Non-pigmented ciliary epithelial cell (primary cell): ENCODE measurements at regions not wholly inside any gene's neighbourhood (a gene's known extent, or its start where the extent isn't known, plus 50 kb on each side); places are given as distances from the start of the nearest gene placed in this dataset.

Source experiments
- DNase-seq: peaks from one replicate; pipeline ENCODE4 v3.0.0-alpha.2; 2010; ENCODE audit warnings: low read depth

DNA sequence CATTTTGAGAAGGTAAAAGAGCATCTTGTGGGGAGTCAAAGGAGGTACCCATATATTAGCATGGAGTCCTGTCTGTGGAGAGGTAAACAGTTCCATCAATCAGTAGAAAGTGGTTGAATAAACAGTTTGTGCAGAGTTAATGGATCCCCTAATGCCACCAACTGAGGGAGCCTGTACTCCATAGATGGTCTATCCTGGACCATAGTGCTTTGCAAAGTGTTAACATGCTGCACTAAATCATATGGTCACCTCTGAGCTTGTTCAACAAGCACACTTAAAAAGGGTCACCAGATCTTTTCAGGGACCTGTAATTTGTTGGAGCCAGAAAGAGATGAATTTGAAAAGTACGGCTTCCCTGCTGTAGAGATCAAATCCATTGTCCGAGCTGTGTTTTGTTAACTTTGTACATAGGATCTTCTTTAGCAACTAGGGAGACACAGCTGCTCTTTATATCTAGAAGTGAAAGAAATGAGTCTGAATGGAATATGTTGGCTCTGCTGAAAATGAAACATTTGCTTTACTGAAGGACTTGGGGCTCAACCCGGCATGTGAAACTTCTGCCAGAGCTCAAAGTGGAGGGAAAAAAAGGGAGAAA lies 366.4 kb downstream of the ETNK1 start:
- DNase-seq, result no peak

DNA sequence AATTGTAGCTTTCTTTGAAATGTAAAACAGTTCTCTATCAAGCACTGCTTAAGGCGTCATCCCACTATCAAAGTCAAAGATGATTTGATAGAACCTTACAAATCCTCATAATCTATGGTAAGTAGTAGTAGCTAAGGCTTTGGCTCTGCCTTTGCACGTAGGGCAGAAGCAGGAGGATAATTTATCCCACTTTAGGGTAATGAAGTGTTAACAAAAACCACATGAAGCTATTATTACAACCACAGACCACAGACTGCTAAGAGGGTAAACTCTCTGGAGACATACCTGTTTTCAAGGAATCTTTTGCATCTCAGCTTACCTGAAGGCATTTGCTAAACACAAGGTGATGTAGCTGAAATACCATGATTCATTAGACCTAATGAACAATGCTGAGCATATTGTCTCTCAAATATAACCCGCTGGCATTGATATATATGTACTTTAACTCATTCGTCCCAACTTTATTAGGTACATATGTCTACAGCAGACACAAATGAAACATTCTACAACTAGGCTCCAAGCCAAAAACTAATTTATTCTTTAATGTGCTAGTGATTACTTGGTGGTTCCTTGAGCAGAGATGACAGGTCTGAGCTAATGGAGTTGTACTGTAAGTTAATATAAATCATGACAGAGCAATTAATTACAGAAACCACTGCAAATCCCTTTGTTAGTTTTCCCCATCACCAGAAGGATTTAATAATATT lies 368.8 kb downstream of the ETNK1 start:
- no peak for DNase-seq

GRCh38 chr12:22994316-22994675 lies 369.3 kb downstream of the ETNK1 start:
- no peak for DNase-seq

GRCh38 chr12:23001487-23001886 lies 376.5 kb downstream of the ETNK1 start:
- DNase-seq, result no peak

DNA sequence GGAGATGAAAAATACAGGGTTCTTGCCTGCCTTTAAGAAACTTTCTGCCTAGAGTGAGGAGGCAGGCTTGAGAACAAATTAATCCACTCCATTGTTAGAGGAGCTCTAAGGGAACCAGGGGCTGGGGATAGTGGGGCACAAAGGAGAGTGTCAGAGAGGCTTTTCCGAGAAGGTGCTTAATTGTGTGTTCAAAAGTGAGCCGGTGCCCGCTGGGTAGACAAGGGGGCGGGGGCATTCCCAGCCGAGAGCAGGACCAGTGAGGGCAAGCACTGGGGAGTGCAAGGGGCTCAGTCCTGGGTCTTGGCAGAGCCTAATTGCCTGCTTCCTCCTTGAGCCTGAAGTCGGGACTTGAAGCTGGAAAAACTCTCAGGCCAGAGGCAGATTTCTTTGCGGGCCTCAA lies 377.4 kb downstream of the ETNK1 start:
- DNase-seq, result no peak

DNA sequence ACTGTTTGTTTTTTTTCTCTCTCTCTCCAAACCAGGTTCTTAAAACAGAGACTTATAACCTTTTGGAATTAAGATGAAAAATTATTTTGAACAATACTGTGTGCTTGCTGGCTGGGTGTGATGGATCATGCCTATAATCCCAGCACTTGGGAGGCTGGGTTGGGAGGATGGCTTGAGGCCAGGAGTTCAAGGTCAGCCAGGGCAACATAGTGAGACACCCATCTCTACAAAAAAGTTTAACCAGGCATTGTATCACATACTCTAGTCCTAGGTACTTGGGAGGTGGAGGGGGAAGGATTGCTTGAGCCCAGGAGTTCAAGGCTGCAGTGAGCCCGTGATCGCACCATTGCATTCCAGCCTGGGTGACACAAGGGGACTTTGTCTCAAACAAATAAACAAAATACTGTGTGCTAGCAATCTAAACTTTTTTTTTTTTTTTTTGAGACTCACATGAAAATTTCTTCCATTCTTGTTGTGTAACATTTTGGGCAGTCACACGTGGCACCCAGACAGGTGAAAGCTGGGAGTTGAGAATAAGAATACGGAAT lies 379.6 kb downstream of the ETNK1 start:
- DNase-seq, result no peak

GRCh38 chr12:23005387-23005786 lies 380.4 kb downstream of the ETNK1 start:
- no peak for DNase-seq

GRCh38 chr12:23006413-23006812 lies 381.4 kb downstream of the ETNK1 start:
- DNase-seq, result no peak

GRCh38 chr12:23008623-23009022 lies 383.7 kb downstream of the ETNK1 start:
- no peak for DNase-seq

DNA sequence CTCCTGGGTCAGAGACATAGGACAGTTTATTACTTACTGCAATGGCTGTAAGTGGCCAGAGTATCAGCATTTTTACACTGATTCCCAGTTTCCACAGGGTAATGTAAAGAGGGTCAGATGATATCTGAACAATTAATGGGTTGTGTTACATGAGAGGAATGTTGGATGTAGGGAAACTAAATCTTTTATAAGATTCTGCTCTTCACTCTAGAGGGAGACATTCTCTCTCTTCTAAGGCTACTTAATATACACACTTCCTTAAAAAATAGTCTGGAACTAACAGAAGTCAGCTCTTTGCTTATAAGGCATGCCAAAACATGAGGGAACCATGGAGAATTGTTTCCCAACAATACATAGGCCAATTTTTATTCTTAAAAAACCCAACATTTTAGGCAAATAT lies 389.8 kb downstream of the ETNK1 start:
- DNase-seq, result no peak

DNA sequence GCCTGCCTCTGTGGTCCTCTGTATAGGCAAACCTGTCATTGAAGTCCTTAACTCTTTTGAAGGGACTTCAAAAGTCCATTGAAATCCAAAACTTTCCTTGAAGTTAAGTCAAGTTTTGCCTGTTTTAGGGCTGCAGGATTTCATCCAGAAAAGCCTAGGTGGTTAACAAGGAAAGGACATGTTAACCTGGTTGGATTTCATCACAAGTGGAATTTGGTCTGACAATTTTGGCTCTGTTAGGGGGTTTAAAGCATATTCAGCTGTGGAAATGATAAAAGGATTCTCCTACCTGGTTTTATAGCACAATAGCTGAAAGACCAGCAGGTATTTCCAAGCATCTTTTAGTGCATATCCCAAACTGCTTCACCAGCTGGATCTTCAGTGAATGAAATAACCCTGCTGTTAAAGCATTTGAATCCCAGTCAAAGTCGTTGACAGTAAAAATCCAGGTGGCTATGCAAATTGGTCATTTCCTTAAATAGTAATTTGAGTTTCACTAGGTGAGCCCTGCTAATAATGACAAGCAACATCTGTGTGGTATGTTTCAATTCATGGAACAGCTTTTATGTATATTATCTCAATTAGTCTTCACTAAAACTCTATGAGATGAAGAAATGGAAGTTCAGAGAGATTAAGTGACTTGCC lies 400.5 kb downstream of the ETNK1 start:
- DNase-seq, result no peak

DNA sequence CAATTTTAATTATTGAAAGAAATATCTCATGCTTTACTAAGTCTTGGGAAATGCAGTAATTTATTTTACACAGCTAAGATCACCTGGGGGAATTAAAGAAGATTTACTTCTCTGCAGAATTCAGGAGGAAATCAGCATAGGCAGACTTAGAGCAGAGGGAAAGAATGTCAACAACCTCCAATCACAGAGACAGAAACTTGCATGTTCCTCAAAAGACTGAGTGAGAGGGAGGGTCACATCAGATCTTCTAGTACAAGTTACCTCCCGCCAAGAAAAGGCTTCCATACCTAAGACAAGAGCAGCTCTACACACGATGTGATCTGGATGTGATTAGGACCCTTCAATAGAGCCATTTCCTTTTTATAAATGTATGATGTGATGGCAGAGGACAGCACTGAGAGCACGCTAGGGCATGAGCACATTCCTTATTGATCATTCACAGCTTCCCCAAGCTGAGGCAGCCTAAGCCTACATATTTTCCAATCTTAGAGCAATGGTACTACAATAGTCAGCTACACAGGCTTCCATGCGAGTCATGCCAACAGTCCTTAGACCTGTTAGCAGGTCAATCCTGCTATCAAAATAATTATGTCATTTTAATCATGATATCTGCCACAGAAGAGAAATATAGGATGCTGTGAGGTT lies 403.3 kb downstream of the ETNK1 start:
- no peak for DNase-seq

DNA sequence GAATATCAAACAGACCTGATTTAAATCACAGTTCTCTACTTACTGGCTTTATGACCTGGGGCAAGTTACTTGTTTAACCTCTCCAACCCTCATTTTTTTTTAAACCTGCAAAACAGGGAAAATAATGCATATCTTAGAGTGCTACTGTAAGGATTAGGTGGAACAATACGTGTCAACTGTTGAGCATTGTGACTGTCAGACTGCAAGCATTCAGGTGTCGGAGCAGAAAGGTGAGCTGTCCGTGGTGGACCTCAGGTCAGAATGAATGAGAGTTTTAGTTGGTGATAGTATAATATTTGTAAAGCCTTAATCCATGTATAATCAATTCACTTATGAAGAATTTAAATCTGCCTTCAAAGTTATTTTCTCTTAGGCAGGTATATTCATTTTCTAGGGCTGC lies 404.2 kb downstream of the ETNK1 start:
- DNase-seq, result no peak

- no peak for DNase-seq
Observed at GRCh38 chr12:23039834-23040233, 414.9 kb downstream of the ETNK1 start.

DNA sequence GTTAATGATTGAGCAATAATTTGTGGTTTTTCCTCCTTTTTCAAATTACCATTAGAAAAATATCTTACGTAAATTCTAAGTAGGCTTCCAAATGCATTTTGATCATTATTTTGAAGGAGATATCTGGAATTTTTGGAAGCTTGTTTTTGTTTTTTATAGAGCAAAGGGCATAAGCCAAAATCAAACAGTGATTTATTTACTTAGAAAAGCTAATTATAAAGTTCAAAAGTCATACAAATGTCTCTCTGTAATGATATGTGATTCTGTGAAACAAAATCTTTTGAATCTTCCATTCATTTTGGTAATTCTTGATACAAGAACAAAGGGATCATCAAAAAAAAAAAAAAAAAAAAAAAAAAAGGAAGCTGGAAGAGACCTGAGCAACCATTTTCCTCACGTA lies 416.8 kb downstream of the ETNK1 start:
- DNase-seq, result no peak

DNA sequence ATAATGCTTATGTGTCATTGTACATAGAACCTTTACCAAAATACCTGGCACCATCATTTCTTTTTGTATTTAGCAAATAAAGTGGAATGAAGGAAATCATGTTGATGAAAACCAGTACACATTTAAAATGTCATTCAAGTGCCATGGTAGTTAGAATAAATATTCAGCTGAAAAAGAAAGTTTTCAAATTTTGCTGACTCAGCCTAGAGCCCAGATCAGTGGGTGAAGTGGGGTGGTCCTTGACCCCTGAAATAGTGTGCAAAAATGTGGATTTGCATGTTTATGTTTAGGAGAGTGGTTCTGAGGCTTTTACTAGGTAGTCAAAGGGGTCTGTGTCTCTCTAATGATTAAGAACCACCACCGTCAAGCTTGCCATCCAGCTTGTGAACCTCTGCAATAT lies 418.7 kb downstream of the ETNK1 start:
- DNase-seq, result no peak

- DNase-seq, result no peak
Observed at GRCh38 chr12:23049180-23049579, 424.2 kb downstream of the ETNK1 start.

DNA sequence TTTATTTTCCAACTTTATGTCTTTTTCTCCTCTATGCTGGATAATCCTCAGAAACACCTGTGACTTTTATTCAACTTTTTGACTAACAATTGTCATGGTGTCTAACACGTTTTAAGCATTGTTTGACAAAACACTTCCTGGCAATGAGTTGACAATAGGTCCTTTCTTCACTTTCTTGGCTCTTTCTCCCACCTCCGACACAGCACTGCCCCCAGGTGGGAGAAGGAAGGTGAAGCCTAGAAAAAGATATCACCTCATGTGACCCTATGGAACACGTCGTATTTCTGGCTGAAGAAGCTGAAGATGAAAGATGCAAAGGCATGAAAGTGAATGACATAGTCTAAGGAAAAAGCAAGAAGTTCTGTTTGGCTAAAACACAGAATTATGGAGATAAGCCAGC lies 430.0 kb downstream of the ETNK1 start:
- no peak for DNase-seq

DNA sequence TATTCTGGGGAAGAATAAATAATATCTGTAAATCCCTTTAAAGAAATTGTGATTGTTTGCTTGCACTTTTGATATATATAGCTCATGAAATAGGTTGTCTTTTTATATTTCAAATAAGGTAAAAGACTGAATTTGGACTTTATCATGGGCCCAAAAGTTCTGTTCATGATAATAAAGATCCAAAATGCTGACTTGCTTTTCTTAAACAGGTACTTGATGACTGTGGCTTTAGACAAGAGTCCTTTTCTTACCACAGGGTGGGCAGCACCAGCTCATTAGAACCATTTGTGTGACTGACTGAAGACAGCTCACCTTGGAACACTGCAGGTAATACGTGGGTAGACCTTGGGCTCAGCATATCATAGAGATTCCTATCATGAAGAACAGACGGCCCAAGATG lies 432.6 kb downstream of the ETNK1 start:
- no peak for DNase-seq

- DNase-seq, result no peak
Observed at GRCh38 chr12:23060161-23060560, 435.2 kb downstream of the ETNK1 start.

- no peak for DNase-seq
Observed at GRCh38 chr12:23063206-23063605, 438.2 kb downstream of the ETNK1 start.

DNA sequence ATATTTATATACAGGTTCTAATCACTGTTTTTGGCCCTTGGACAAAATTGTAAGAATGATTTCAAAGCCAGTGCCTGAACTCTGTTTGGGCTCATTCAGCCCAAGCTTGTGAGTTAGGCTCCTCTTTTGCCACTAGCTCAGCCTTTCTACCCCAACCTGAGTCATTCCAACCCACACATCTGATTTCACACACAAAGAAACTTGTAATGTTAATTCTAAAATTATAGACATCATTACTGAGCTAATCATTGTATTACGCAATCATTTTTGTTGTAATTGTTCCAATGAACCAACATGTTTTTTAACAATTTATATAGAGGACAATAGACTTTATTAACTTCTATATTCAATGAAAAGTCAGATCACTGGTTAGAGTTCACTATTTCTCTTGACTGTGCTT lies 441.1 kb downstream of the ETNK1 start:
- no peak for DNase-seq

GRCh38 chr12:23083267-23083666 lies 458.3 kb downstream of the ETNK1 start:
- peak; percentile 84 for DNase-seq
